ENCODE measurements at regions not wholly inside any gene's neighbourhood (a gene's known extent, or its start where the extent isn't known, plus 50 kb on each side); places are given as distances from the start of the nearest gene placed in this dataset.

- TF ChIP-seq CTCF (conservative IDR thresholded peaks at IDR 0.05 in 1 of 2, IDR thresholded peaks at IDR 0.05 in 1 of 2; ENCODE audit: extremely low read depth in 1 of 2, insufficient read depth in 1 of 2, low read depth in 1 of 2, low read length in 2 of 2) (no peak), EZH2 (IDR thresholded peaks at IDR 0.05; ENCODE audit: borderline replicate concordance, low read length) (no peak)
These were observed 1054.7 kb upstream of the TMPRSS15 start for GRCh38 chr21:19458295-19458694.

Data from mammary epithelial cell (primary cell).